HG03378 (cell line): ENCODE measurements at regions not wholly inside any gene's neighbourhood (a gene's known extent, or its start where the extent isn't known, plus 50 kb on each side); places are given as distances from the start of the nearest gene placed in this dataset.

Experiments
- ATAC-seq: cut with Tn5 transposase; IDR thresholded peaks from one replicate; pipeline ENCODE4 v1.9.1; 2021; ENCODE audit warnings: mild to moderate bottlenecking, moderate library complexity; ENCODE audit not compliant: unreplicated experiment

DNA sequence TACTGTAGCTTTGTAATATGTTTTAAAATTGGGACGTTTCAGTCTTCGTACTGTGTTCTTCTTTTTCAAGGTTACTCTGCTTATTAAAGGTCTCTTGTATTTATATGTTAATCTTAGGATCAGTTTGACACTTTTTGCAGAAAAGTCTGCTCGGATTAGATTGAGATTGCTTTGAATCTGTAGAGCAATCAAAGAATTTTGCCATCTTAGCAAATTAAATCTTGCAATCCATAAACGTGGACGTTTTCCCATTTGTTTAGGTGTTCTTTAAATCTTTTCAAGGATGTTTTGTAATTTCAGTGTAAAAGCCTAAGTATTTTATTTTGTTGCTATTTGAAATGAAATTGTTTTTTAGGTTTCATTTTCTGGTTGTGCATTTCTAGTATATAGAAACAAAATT is 78.0 kb upstream of the GTSF1L start:
- ATAC-seq: no peak

DNA sequence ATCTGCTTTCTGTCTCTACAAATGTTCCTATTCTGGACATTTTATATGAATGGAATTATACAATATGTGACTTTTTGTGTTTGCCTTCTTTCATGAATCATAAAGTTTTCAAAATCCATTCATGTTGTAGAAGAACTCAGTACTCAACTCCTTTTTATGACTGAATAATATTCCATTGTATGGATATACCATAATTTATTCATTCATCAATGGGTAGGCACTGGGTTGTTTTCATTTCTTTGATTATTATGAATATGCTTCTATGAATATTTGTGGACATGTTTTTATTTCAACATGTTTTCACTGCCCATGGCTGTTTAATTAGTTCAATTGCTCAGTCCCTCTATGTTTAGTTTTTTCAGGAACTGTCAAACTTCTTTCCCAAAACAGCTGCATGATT is 76.5 kb upstream of the GTSF1L start:
- no peak for ATAC-seq

DNA sequence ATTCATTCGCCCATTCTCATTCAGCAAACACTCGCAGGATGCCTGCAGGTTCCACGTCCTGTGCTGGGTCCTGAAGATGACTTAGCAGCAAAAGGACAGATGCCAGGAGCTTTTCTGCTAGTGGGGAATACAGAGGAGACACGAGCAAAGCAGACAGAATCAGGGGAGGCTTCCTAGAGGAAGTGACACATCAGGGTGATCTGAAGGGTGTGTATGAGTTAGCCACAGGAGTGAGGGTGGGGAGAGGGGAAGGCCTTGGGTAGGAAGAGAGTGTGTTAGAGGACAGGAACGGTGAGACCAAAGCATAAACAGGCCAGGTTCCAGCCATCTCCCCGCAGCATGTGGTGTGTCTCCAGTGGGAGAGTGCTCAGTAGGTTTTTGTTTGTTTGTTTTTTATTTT is 73.4 kb upstream of the GTSF1L start:
- no peak for ATAC-seq

DNA sequence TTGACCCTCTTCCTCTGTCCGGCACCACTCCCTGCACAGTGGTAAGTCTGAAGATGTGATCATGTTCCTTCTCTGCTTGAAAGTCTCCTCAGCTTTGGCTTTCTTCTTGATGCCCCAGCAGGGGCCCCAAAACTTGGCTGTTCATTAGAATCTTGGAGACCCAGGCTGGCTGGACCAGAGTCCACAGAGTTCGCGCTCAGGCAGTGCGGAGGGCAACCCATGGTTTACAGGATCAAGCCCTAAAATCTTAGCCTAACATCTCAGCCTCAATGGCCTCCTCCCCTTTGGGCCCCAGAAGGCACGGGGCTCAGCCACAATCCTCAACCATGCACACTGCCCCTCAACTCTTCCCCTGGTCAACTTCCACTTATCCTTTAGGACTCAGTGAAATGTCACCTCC is 72.9 kb upstream of the GTSF1L start:
- no peak for ATAC-seq

DNA sequence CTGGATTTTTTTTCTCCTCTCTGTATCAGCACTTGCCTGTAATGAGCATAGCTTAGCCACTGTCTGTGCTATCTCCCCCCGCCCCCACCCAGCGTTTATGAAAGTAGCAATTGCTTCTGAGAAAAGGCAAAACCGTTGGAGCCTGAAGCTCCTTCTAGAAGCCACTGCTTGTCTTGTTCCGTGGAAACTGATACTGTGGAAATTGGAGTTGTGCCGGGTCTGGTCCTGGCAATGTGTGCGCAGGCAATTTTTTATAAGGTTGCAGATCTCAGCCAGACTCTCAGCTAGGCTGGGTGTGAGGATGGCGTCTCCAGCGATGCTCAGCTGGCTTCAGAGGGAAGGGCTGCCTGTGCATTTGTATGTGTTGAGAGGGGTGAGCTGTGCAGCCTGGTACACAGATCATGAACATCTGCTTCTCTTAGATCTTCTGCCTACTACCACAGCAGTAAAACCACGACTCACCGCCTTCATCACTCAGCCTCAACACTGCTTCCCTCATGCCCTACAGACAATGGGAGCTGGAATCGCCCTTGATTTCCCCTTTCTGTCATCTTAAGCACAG is 72.4 kb upstream of the GTSF1L start:
- no peak for ATAC-seq

DNA sequence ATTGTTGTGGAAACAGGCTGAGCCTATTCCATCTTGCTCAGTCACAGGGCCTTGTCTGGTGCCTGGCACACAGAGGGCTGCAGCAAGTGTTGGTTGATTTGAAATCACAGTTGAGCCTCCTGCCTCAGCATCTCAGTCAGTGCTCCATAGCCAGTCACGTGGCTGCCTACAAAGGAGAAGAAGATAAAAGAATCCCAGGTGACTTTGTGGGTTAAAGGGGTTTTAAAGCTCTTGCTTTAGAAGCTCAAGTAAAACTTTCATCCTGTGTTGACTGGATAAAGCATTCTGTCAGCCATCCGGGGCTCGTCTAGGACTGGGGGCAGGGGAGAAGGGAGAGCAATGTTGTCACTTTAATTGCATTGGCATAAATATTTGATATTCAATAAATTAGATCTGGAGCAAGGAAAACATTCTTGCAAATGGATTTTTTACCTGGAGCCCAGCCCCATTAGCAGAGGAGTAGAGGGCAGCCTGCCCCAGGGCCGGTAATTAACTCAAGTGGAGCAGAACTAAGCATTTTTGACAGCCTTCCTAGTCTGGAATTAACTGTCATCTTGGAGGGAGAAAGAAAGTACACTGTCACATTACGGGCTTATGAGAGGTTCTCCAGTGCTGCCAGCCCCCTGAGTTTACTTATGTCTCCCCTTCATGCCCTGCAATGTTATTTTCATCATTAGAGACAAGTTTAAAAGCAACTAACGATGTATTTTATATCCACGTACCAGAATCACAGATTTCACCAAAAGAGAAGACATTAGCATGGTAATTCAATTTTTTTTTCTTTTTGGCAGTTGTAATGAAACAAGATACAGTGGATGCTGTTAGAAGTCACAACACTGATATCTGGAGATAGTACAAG is 71.7 kb upstream of the GTSF1L start:
- no peak for ATAC-seq

DNA sequence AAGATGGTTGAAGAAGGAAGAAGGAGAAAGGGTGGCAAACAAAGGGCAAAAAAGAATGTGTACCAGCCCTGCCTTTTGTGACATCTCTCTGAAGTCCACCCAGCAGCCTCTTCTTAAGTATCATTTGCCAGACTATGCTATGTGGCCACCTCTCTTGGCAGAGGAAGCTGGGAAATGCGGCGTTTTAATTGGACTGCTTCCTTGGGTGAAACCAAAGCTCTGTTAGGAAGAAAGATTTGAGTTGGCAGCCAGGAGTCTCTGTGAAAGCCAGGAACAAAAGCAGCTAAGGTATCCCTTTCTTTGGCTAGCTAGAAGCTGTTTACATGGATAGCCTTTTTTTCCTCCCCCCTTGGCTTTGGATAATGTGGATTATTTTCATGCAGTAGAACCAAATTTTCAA is 67.5 kb upstream of the GTSF1L start:
- ATAC-seq: no peak

DNA sequence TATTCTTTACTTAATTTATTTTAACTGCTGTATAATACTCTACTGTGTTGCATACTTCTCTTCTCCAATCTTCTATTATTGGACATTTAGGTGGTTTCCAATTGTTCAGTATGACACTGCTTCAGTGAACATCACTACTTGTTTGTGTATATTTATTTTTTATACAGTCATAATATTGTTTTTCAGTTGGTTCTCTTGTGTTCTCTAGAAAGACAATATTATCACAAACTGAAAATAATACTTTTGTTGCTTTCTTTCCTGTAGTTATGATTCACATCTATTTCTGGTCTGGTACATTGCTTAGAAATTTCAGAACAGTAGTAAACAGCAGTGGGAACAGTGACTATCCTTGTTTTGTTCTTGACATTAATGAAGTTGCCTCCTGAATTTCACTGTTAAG is 62.8 kb upstream of the GTSF1L start:
- peak; percentile 61 for ATAC-seq

DNA sequence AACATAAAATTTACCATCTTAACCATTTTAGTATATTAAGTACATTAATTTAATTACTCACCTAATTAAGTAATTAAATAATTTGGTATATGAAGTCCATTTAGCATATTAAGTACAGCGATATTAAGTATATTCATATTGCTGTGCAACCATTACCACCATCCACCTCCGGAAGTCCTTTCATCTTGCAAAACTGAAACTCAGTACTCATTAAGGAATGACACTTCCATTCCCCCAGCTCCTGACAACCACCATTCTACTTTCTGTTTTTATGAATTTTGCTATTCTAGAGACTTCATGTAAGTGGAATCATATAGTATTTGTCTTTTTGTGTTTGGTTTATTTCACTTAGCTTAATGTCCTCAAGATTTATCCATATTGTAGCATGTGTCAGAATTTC is 61.1 kb upstream of the GTSF1L start:
- no peak for ATAC-seq

DNA sequence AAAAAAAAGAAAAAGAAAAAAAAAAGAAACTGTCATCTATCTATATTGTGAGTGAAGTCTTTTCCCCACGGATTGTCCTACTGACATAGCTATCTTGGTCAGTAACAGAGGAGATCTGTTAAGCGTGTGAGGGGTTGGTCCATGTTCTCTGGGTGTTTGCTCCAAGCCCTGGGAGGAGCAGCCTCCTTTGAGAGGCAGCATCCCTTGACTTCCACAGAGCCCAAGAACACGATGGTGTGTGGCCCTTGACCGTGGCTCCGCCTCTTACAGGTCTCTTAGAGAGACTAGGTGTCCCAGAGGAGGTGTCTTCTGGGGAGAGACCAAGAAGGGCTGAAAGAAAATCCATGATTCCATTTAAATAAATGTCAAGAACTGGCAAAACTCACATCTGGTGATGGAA is 60.1 kb upstream of the GTSF1L start:
- ATAC-seq: no peak

DNA sequence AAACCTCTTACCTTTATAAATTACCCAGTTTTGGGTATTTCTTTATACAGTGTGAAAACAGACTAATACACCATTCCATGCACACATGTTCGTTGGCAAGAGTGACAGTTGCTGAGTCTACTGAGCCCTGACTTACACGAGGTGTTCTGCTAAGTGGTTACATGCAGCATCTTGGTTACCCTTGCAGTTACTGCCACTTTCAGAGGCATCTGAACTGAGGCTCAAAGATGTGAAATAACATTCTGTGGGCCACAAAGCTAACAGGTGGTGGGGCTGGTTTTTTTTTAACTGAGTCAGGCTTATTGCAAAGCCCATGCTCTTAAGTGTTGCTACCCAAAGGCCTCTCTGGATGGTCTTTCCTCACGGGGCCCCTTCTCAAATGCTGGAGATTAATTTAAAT is 54.4 kb upstream of the GTSF1L start:
- no peak for ATAC-seq

DNA sequence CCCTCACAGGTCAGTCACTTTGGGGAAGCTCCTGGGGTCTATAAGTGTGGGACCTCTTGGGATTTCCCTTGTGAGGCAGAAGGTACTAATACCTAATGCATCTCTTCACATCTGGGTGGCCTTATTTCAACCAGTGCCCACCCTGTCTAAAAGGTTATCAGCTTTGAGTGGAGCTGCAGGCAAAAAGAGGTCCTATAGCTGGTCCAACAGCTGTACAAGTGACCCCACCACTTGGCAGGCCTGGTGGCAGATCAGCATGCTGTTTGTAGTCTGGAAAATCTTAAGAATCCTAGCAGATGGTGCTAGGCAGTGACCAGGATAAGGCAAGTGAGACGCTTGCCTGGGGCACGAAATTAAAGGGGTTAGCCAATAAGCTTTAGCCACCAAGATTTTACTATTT is 51.6 kb upstream of the GTSF1L start:
- no peak for ATAC-seq

DNA sequence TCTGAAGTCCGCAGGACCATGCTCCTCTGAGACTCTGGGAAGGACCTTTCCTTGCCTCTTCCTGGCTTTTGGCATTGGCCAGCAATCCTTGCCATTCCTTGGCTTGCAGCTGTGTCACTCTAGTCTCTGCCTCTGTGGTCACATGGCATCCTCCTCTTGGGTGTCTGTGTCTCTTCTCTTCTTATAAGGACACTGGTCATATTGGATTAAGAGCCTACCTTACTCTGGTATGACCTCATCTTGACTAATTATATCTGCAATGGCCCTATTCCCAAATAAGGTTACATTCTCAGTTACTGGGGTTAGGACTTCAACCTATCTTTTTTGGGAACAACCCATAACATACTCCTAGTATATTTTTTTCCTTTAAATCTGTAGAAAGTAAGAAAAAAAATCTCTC is 49.9 kb upstream of the GTSF1L start:
- no peak for ATAC-seq
